Keratinocyte (primary cell): ENCODE measurements at regions not wholly inside any gene's neighbourhood (a gene's known extent, or its start where the extent isn't known, plus 50 kb on each side); places are given as distances from the start of the nearest gene placed in this dataset.

Source experiments
- DNase-seq: peaks from one replicate; pipeline ENCODE4 v3.0.0-alpha.2; 2011; ENCODE audit warnings: low read depth, missing footprints, low spot score
- FAIRE-seq: peaks from 2 replicates; lab custom pipeline; 2011; peaks lifted over from hg19 to GRCh38; lab: Jason Lieb, UNC
- H2AFZ ChIP-seq: 2 replicates; pipeline ENCODE4 v1.6.0; 2012; ENCODE audit warnings: low read length, control low read depth, inconsistent platforms; ENCODE audit not compliant: control insufficient read depth
- H3K27ac ChIP-seq: 2 replicates; pipeline ENCODE4 v1.5.1; 2011; ENCODE audit warnings: low read length; ENCODE audit not compliant: control insufficient read depth, insufficient read depth
- H3K27me3 ChIP-seq: 3 replicates; pipeline ENCODE4 v1.6.0; 2011; ENCODE audit warnings: low read length; ENCODE audit not compliant: control insufficient read depth, insufficient read depth; ENCODE audit errors: extremely low read depth
- H3K36me3 ChIP-seq, 2 experiments: 2 replicates in 1 of 2; 3 replicates in 1 of 2; pipeline ENCODE4 v1.5.1; 2011; ENCODE audit warnings: low read length in 2 of 2, mild to moderate bottlenecking in 1 of 2; ENCODE audit not compliant: control insufficient read depth in 2 of 2, insufficient read depth in 2 of 2; ENCODE audit errors: extremely low read depth in 1 of 2
- H3K4me1 ChIP-seq: 3 replicates; pipeline ENCODE4 v1.5.1; 2011; ENCODE audit warnings: low read length; ENCODE audit not compliant: control insufficient read depth, insufficient read depth; ENCODE audit errors: extremely low read depth
- H3K4me2 ChIP-seq: 3 replicates; pipeline ENCODE4 v1.6.0; 2011; ENCODE audit warnings: low read depth, low read length; ENCODE audit not compliant: control insufficient read depth, insufficient read depth; ENCODE audit errors: extremely low read depth
- H3K4me3 ChIP-seq, 3 experiments: fragments of 200-600 bp in 1 of 3; sonication (generic) in 1 of 3; 2 replicates in 2 of 3; 3 replicates in 1 of 3; pipeline ENCODE4 v1.5.1; 2011 to 2016; ENCODE audit warnings: low read length in 3 of 3, mild to moderate bottlenecking in 3 of 3, control low read depth in 2 of 3, inconsistent platforms in 1 of 3, low read depth in 1 of 3, mixed read lengths in 1 of 3, mixed run types in 1 of 3, moderate library complexity in 1 of 3; ENCODE audit not compliant: control insufficient read depth in 2 of 3, insufficient read depth in 2 of 3; ENCODE audit errors: extremely low read depth in 1 of 3
- H3K79me2 ChIP-seq: 2 replicates; pipeline ENCODE4 v1.6.0; 2012; ENCODE audit warnings: low read length; ENCODE audit not compliant: control insufficient read depth, insufficient read depth
- H3K9ac ChIP-seq: 3 replicates; pipeline ENCODE4 v1.6.0; 2011; ENCODE audit warnings: low read length; ENCODE audit not compliant: control insufficient read depth, insufficient read depth; ENCODE audit errors: extremely low read depth
- H3K9me1 ChIP-seq: 3 replicates; pipeline ENCODE4 v1.6.0; 2011; ENCODE audit warnings: low read length; ENCODE audit not compliant: control insufficient read depth, insufficient read depth; ENCODE audit errors: extremely low read depth
- H3K9me3 ChIP-seq: 2 replicates; pipeline ENCODE4 v1.5.1; 2012; ENCODE audit warnings: low read depth, low read length; ENCODE audit not compliant: control insufficient read depth
- H4K20me1 ChIP-seq: 3 replicates; pipeline ENCODE4 v1.6.0; 2011; ENCODE audit warnings: low read length; ENCODE audit not compliant: control insufficient read depth, insufficient read depth; ENCODE audit errors: extremely low read depth
- EZH2 ChIP-seq: IDR thresholded peaks from one replicate; pipeline ENCODE4 v1.6.1; 2012; ENCODE audit warnings: inconsistent platforms, mild to moderate bottlenecking, low read length, moderate library complexity
- dilution Hi-C: fragments of 300-500 bp; cut with MboI; formaldehyde crosslinking; loops from one replicate; pipeline ENCODE4 v1.7.0; 2020; ENCODE audit warnings: low sequenced_read_pairs; ENCODE audit not compliant: extremely low pct_ligation_motif_present
- TF ChIP-seq, protein P1 (sequence below), 3 experiments: IDR thresholded peaks in 1 of 3; conservative IDR thresholded peaks in 1 of 3; optimal IDR thresholded peaks in 1 of 3; 2 replicates in 2 of 3; 3 replicates in 1 of 3; pipeline versions ENCODE3 to v1.5.1; 2011; ENCODE audit warnings: low read length in 3 of 3, mild to moderate bottlenecking in 3 of 3, moderate library complexity in 2 of 3, control low read depth in 1 of 3, inconsistent platforms in 1 of 3; ENCODE audit not compliant: insufficient read depth in 2 of 3; ENCODE audit errors: extremely low read depth in 1 of 3

DNA sequence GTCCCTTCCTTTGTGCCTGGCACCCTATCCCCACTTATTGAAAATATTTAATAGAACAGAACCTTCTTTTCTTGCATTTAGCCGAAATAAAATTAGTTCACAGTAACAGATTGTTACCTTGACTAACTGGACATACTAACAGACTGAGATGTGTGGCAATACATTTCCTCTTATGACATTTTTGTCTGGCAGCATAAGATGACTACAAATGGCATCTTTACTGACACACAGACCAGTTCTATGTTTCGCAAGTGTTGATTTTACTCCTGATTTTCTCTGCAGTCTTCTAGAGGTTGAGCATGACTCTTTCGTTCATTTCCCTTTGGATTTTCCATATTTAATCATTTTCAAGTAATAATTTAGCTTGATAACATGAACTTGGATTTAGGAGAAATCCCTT is 474.6 kb downstream of the CBLN4 start:
- Histone ChIP-seq H3K4me1 (no peaks in the 10 kb centered on the region), H4K20me1 (no peaks in the 10 kb centered on the region), H3K36me3 (no peaks in the 10 kb centered on the region), H3K27me3 (no peaks in the 10 kb centered on the region), H3K9ac (no peak overlapping the region), H2AFZ (no peak overlapping the region), H3K4me2 (no peak overlapping the region), H3K9me1 (no peaks in the 10 kb centered on the region), H3K27ac (no peak overlapping the region), H3K9me3 (no peaks in the 10 kb centered on the region), H3K4me3 (no peak overlapping the region), H3K79me2 (no peaks in the 10 kb centered on the region)
- DNase-seq (no peak), FAIRE-seq (no peak)
- dilution Hi-C loops = no loop called here
- TF ChIP-seq, protein P1, sequence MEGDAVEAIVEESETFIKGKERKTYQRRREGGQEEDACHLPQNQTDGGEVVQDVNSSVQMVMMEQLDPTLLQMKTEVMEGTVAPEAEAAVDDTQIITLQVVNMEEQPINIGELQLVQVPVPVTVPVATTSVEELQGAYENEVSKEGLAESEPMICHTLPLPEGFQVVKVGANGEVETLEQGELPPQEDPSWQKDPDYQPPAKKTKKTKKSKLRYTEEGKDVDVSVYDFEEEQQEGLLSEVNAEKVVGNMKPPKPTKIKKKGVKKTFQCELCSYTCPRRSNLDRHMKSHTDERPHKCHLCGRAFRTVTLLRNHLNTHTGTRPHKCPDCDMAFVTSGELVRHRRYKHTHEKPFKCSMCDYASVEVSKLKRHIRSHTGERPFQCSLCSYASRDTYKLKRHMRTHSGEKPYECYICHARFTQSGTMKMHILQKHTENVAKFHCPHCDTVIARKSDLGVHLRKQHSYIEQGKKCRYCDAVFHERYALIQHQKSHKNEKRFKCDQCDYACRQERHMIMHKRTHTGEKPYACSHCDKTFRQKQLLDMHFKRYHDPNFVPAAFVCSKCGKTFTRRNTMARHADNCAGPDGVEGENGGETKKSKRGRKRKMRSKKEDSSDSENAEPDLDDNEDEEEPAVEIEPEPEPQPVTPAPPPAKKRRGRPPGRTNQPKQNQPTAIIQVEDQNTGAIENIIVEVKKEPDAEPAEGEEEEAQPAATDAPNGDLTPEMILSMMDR (optimal IDR thresholded peaks at IDR 0.05 in 1 of 3, IDR thresholded peaks at IDR 0.05 in 1 of 3, conservative IDR thresholded peaks at IDR 0.05 in 1 of 3; ENCODE audit: extremely low read depth in 1 of 3, insufficient read depth in 2 of 3, low read length in 3 of 3) = no peak
- TF ChIP-seq EZH2 = no peak

DNA sequence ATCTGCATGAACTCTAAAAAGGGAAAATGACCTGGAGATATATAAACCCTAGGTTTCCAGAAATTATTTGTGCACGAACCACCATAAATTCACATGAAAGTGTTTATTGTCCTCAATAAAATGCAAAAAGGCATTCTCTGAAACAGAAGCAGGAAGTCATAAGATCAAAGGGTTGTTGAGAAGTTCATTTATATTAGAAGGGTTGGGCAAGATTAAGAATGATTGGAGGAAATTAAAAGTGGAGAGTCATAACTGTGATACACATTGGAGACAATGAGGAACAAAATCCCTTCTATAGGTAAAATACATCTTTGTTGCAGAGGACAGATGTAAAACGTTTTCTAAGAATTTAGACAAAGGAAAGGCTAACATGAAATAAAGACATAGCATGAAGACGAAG is 476.8 kb downstream of the CBLN4 start:
- no peak overlapping the region for H3K4me3 ChIP-seq
- no peaks in the 10 kb centered on the region for H3K4me1 ChIP-seq
- H3K27ac ChIP-seq = no peak overlapping the region
- dilution Hi-C loops = no loop called here
- no peak overlapping the region for H2AFZ ChIP-seq
- H3K27me3 ChIP-seq = no peaks in the 10 kb centered on the region
- FAIRE-seq (no peak), DNase-seq (no peak)
- no peaks in the 10 kb centered on the region for H3K9me1 ChIP-seq
- no peak overlapping the region for H3K9ac ChIP-seq
- no peaks in the 10 kb centered on the region for H3K9me3 ChIP-seq
- H3K79me2 ChIP-seq = no peaks in the 10 kb centered on the region
- TF ChIP-seq EZH2 = no peak
- TF ChIP-seq, protein P1 (optimal IDR thresholded peaks at IDR 0.05 in 1 of 3, IDR thresholded peaks at IDR 0.05 in 1 of 3, conservative IDR thresholded peaks at IDR 0.05 in 1 of 3; ENCODE audit: extremely low read depth in 1 of 3, insufficient read depth in 2 of 3, low read length in 3 of 3) = no peak
- H4K20me1 ChIP-seq = no peaks in the 10 kb centered on the region
- no peak overlapping the region for H3K4me2 ChIP-seq
- no peaks in the 10 kb centered on the region for H3K36me3 ChIP-seq
